ENCODE measurements at regions not wholly inside any gene's neighbourhood (a gene's known extent, or its start where the extent isn't known, plus 50 kb on each side); places are given as distances from the start of the nearest gene placed in this dataset.

DNA sequence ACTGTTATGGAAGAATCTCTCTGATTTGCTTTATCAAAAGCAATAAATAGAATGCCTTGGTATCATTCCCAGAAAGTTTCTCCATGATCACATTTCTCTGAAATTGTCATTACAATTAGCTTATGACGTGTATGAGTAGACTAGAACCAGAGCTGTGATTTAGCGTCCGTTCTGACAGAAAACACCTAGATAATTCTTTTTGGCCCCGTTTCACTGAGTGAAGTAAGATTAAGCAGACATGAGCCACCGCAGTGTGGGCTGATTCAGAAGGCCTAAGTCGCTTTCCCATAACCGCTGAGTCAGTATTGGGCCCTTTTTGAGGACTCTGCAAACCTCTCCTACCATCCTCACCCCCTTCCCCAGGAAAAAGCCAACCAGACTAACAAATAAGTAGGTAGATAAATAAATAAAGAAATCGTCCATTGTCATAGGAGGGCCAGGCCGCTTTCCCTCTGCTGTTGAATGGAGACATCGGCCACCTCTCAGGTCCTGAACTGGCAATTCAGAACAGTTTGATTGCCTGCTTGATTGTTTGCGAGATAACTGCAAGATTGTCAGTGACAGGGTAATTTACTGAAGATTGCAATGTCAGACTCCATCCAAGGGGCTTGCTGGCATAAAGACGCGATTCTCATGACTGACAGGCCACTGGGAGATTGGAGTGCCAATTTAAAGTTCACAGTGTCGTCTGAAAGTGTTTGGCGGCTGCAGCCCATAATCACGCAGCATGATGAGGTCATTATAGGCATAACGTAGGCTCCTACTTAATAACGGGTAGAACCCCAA is 105.0 kb upstream of the WWC1 start:
- H3K27me3 ChIP-seq (replicated peaks; ENCODE audit: insufficient read depth): no peaks in the 10 kb centered on the region
- DNase-seq: no peak
- H2AFZ ChIP-seq: no peak overlapping the region
- no peaks in the 10 kb centered on the region; the same call in 1 of the 2 replicates for H4K20me1 ChIP-seq (ENCODE audit: insufficient read depth)
- H3K9ac ChIP-seq: no peak overlapping the region
- H3K4me3 ChIP-seq: no peak overlapping the region
- H3K9me3 ChIP-seq (ENCODE audit: low read depth): no peaks in the 10 kb centered on the region
- no peaks in the 10 kb centered on the region for H3K4me1 ChIP-seq (ENCODE audit: insufficient read depth)
- no peak for TF ChIP-seq EZH2phosphoT487 (IDR thresholded peaks at IDR 0.05; ENCODE audit: insufficient read depth, low read depth)
- no peak for TF ChIP-seq EZH2 (IDR thresholded peaks at IDR 0.05; ENCODE audit: insufficient read depth, poor library complexity, severe bottlenecking)
- peaks cover 24% of the 10 kb centered on the region for H3K36me3 ChIP-seq (ENCODE audit: low read depth)
- H3K79me2 ChIP-seq (ENCODE audit: insufficient read depth): no peaks in the 10 kb centered on the region
- H3K4me2 ChIP-seq (ENCODE audit: unreplicated experiment): no peak overlapping the region
- H3F3A ChIP-seq (ENCODE audit: insufficient read depth): peaks cover 11% of the 10 kb centered on the region
- H3K9me2 ChIP-seq (ENCODE audit: insufficient read depth): no peaks in the 10 kb centered on the region
- no peak overlapping the region for H3K27ac ChIP-seq
- in situ Hi-C loops (cut with MboI): no loop called here
- whole genome bisulfite sequencing, 2 experiments (ENCODE audit: low coverage in 1 of 2, low lambda C conversion rate in 2 of 2, missing lambda C conversion rate in 2 of 2): 89 to 92% methylated on average over 18 of the region's 18 CpGs

DNA sequence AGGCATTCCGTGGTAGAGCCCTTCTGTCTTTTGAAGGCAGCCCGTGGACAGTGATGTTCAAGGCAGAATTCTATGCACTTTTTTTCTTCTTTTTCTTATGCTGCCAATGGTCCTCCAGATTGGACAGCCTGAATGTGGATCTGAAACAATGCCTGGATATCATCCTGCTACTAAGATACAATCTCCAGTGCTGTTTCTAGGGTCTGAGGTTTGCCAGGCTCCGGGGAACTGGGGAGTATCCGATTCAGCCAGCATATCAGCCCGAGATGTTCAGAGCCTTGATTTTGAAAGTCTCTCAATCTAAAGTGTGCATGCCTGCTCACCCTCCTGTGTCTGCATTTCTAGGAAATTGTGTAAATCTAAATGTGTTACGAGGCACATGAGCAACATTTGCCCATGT is 103.8 kb upstream of the WWC1 start:
- Histone ChIP-seq H3K27me3 (replicated peaks; ENCODE audit: insufficient read depth) (no peaks in the 10 kb centered on the region), H3K9me3 (ENCODE audit: low read depth) (no peaks in the 10 kb centered on the region), H3K9me2 (ENCODE audit: insufficient read depth) (no peaks in the 10 kb centered on the region), H4K20me1 (ENCODE audit: insufficient read depth) (no peaks in the 10 kb centered on the region), H3K79me2 (ENCODE audit: insufficient read depth) (no peaks in the 10 kb centered on the region), H3K4me2 (ENCODE audit: unreplicated experiment) (no peak overlapping the region), H3K36me3 (ENCODE audit: low read depth) (peaks cover 24% of the 10 kb centered on the region), H2AFZ (no peak overlapping the region), H3K4me3 (no peak overlapping the region), H3K9ac (no peak overlapping the region), H3K4me1 (ENCODE audit: insufficient read depth) (no peaks in the 10 kb centered on the region), H3K27ac (no peak overlapping the region), H3F3A (ENCODE audit: insufficient read depth) (no peaks in the 10 kb centered on the region)
- WGBS, 2 experiments (ENCODE audit: low coverage in 1 of 2, low lambda C conversion rate in 2 of 2, missing lambda C conversion rate in 2 of 2): 84 to 86% methylated on average over 6 of the region's 6 CpGs
- DNase-seq: no peak
- TF ChIP-seq EZH2phosphoT487 (IDR thresholded peaks at IDR 0.05; ENCODE audit: insufficient read depth, low read depth) (no peak), EZH2 (IDR thresholded peaks at IDR 0.05; ENCODE audit: insufficient read depth, poor library complexity, severe bottlenecking) (no peak)
- in situ Hi-C loops (cut with MboI): no loop called here

GRCh38 chr5:168188182-168188581 is 103.3 kb upstream of the WWC1 start:
- TF ChIP-seq EZH2phosphoT487 (IDR thresholded peaks at IDR 0.05; ENCODE audit: insufficient read depth, low read depth) (no peak), EZH2 (IDR thresholded peaks at IDR 0.05; ENCODE audit: insufficient read depth, poor library complexity, severe bottlenecking) (no peak)
- 93 to 96% methylated on average over 8 of the region's 8 CpGs for WGBS, 2 experiments (ENCODE audit: low coverage in 1 of 2, low lambda C conversion rate in 2 of 2, missing lambda C conversion rate in 2 of 2)
- H3K4me2 ChIP-seq (ENCODE audit: unreplicated experiment): no peak overlapping the region
- H3K9ac ChIP-seq: no peak overlapping the region
- in situ Hi-C loops (cut with MboI): no loop called here
- H3K36me3 ChIP-seq (ENCODE audit: low read depth): peaks cover 26% of the 10 kb centered on the region
- no peaks in the 10 kb centered on the region for H3F3A ChIP-seq (ENCODE audit: insufficient read depth)
- no peak for DNase-seq
- no peaks in the 10 kb centered on the region for H3K9me2 ChIP-seq (ENCODE audit: insufficient read depth)
- H3K9me3 ChIP-seq (ENCODE audit: low read depth): no peaks in the 10 kb centered on the region
- no peaks in the 10 kb centered on the region for H3K4me1 ChIP-seq (ENCODE audit: insufficient read depth)
- no peak overlapping the region for H3K27ac ChIP-seq
- no peak overlapping the region for H2AFZ ChIP-seq
- no peaks in the 10 kb centered on the region for H3K79me2 ChIP-seq (ENCODE audit: insufficient read depth)
- no peaks in the 10 kb centered on the region for H3K27me3 ChIP-seq (replicated peaks; ENCODE audit: insufficient read depth)
- no peaks in the 10 kb centered on the region for H4K20me1 ChIP-seq (ENCODE audit: insufficient read depth)
- H3K4me3 ChIP-seq: no peak overlapping the region

DNA sequence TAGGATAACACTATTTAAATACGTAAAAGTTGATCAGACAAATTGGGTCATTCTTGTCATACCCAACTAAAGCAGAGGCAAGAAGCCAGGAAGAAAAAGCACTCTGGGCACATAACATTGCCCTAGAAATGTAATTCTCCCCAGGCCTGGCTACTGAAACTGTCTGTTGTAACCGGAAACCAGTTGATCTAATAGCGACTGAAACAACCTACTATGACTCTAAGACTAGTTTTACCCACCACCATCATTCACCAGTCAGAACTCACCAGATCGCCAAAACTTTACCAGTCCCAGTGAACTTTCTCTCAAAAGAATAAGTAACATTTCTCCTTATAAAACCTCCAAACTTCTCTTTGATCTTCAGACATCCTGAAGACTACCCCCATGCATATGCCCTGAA is 99.3 kb upstream of the WWC1 start:
- Histone ChIP-seq H3K27ac (no peak overlapping the region), H3K9ac (no peak overlapping the region), H3K9me3 (ENCODE audit: low read depth) (no peaks in the 10 kb centered on the region), H4K20me1 (ENCODE audit: insufficient read depth) (no peaks in the 10 kb centered on the region), H3K36me3 (ENCODE audit: low read depth) (peaks cover 37% of the 10 kb centered on the region), H3K9me2 (ENCODE audit: insufficient read depth) (no peaks in the 10 kb centered on the region), H3K4me3 (no peak overlapping the region), H3K4me2 (ENCODE audit: unreplicated experiment) (no peak overlapping the region), H3K27me3 (replicated peaks; ENCODE audit: insufficient read depth) (no peaks in the 10 kb centered on the region), H3K79me2 (ENCODE audit: insufficient read depth) (no peaks in the 10 kb centered on the region), H2AFZ (no peak overlapping the region), H3K4me1 (ENCODE audit: insufficient read depth) (no peaks in the 10 kb centered on the region), H3F3A (ENCODE audit: insufficient read depth) (no peaks in the 10 kb centered on the region)
- in situ Hi-C loops (cut with MboI): no loop called here
- 49 to 50% methylated on average over 4 of the region's 4 CpGs for WGBS, 2 experiments (ENCODE audit: low coverage in 1 of 2, low lambda C conversion rate in 2 of 2, missing lambda C conversion rate in 2 of 2)
- no peak for DNase-seq
- TF ChIP-seq EZH2phosphoT487 (IDR thresholded peaks at IDR 0.05; ENCODE audit: insufficient read depth, low read depth) (no peak), EZH2 (IDR thresholded peaks at IDR 0.05; ENCODE audit: insufficient read depth, poor library complexity, severe bottlenecking) (no peak)
